ENCODE measurements at regions not wholly inside any gene's neighbourhood (a gene's known extent, or its start where the extent isn't known, plus 50 kb on each side); places are given as distances from the start of the nearest gene placed in this dataset.

DNA sequence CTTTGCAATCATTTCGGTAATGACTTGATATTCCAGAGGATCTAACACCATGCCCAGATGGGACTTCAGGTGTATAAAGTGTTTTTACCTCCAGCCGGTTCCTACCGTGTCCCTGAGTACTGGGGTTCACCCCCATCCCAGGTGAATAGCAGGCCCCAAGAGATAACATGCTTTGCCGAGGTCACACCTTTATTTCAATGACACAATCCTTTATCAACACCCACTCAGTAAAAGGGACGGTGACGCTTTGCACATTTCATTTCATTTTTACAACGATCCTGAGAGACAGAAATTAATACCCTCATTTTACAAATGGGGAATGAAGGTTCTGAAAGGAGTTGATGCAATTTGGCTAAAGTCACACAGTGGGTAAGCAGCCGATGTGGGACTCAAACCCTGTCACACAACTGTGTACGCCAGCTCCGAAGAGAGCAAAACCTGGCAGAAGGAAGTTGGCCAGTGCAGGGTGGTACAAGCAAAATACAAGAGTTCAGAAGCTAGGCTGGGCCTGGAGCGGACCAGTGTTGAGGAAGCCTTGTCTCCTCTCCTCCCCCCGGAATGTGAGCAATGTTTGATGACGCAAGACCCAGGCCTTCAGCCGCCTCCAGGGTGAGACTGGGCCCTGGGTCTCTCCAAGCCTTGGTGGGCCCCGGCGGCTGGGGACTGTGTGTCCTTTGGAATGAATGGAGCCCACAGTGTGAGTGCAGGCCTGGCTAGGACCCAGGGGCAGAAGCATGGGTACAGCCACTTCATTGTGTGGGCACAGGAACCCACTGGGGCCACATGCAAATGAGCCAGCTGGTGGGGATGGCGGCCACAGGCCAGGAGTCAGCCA is 139.6 kb upstream of the MYCN start:
- WGBS, 5 donors, result 85 to 92% (median 86%) methylated on average over 15 to 17 of the region's 17 CpGs
- H3K9me3 ChIP-seq, result no peaks in the 10 kb centered on the region
- H3K4me3 ChIP-seq, result no peak overlapping the region
- TF ChIP-seq CTCF (IDR thresholded peaks at IDR 0.05 in 8 of 11, conservative IDR thresholded peaks at IDR 0.05 in 3 of 11) (no peak), POLR2A (IDR thresholded peaks at IDR 0.05) (no peak), POLR2AphosphoS5 (IDR thresholded peaks at IDR 0.05) (no peak)
- H3K27me3 ChIP-seq (replicated peaks in 1 of 7), result peaks cover 0 to 14% (median 0%) of the 10 kb centered on the region in 7 donors
- intact Hi-C loops (cut with DNase I; ENCODE audit: low total_unique reads), result no loop called here
- no peaks in the 10 kb centered on the region for H3K36me3 ChIP-seq
- H3K27ac ChIP-seq, result no peak overlapping the region
- H3K4me1 ChIP-seq, result peaks cover 0 to 3% (median under 1%) of the 10 kb centered on the region in 6 donors
- no peak for DNase-seq

DNA sequence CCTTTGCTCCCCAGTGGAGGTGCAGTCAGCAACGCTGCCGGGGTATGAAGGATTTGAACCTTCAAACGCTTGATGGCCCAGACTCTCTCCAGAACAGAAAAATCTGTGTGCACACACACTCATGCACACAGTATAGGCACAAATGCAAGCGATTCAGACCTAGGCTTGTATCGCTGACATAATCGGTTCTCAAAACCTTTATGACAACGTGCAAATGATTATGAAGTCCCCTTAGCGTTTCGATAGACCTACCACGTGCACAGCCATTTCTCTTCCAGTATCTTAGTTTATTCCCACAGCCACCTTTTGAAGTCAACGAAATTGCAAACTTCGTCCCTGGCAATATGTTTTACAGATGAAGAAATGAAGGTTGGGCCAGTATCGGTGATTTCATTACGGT is 138.9 kb upstream of the MYCN start:
- DNase-seq, result no peak
- Histone ChIP-seq H3K4me3 (no peak overlapping the region), H3K27ac (no peak overlapping the region), H3K27me3 (replicated peaks in 1 of 7) (peaks cover 0 to 10% (median 0%) of the 10 kb centered on the region in 7 donors), H3K9me3 (no peaks in the 10 kb centered on the region), H3K36me3 (no peaks in the 10 kb centered on the region), H3K4me1 (no peaks in the 10 kb centered on the region)
- no peak for TF ChIP-seq POLR2AphosphoS5 (IDR thresholded peaks at IDR 0.05)
- TF ChIP-seq CTCF (IDR thresholded peaks at IDR 0.05 in 8 of 11, conservative IDR thresholded peaks at IDR 0.05 in 3 of 11), result no peak
- TF ChIP-seq POLR2A (IDR thresholded peaks at IDR 0.05), result no peak
- intact Hi-C loops (cut with DNase I; ENCODE audit: low total_unique reads), result no loop called here
- WGBS, 5 donors, result 93 to 99% (median 95%) methylated on average over 14 of the region's 14 CpGs

GRCh38 chr2:15801904-15802303 is 138.4 kb upstream of the MYCN start:
- TF ChIP-seq CTCF (IDR thresholded peaks at IDR 0.05 in 8 of 11, conservative IDR thresholded peaks at IDR 0.05 in 3 of 11) (no peak), POLR2AphosphoS5 (IDR thresholded peaks at IDR 0.05) (no peak), POLR2A (IDR thresholded peaks at IDR 0.05) (no peak)
- intact Hi-C loops (cut with DNase I; ENCODE audit: low total_unique reads), result no loop called here
- Histone ChIP-seq H3K27me3 (replicated peaks in 1 of 7) (peaks cover 0 to 10% (median 0%) of the 10 kb centered on the region in 7 donors), H3K9me3 (no peaks in the 10 kb centered on the region), H3K36me3 (no peaks in the 10 kb centered on the region), H3K4me3 (no peak overlapping the region), H3K4me1 (no peaks in the 10 kb centered on the region), H3K27ac (no peak overlapping the region)
- DNase-seq, result no peak
- WGBS, 5 donors, result 83 to 95% (median 86%) methylated on average over 6 of the region's 6 CpGs

GRCh38 chr2:15802657-15803542 is 137.4 kb upstream of the MYCN start:
- Histone ChIP-seq H3K27ac (no peak overlapping the region), H3K4me3 (no peak overlapping the region), H3K4me1 (no peaks in the 10 kb centered on the region), H3K9me3 (no peaks in the 10 kb centered on the region), H3K27me3 (replicated peaks in 1 of 7) (peaks cover 0 to 10% (median 0%) of the 10 kb centered on the region in 7 donors), H3K36me3 (no peaks in the 10 kb centered on the region)
- TF ChIP-seq POLR2A (IDR thresholded peaks at IDR 0.05) (no peak), POLR2AphosphoS5 (IDR thresholded peaks at IDR 0.05) (peak in 1 of 3 donors; percentile 37), CTCF (IDR thresholded peaks at IDR 0.05 in 8 of 11, conservative IDR thresholded peaks at IDR 0.05 in 3 of 11) (no peak)
- intact Hi-C loops (cut with DNase I; ENCODE audit: low total_unique reads), result no loop called here
- WGBS, 5 donors, result 58 to 77% (median 71%) methylated on average over 10 of the region's 10 CpGs
- no peak for DNase-seq

All from spleen (tissue), 11 donors.